ENCODE measurements at regions not wholly inside any gene's neighbourhood (a gene's known extent, or its start where the extent isn't known, plus 50 kb on each side); places are given as distances from the start of the nearest gene placed in this dataset.

- Histone ChIP-seq H3K9me3 (no peaks in the 10 kb centered on the region), H3K36me3 (no peaks in the 10 kb centered on the region), H3K4me1 (no peaks in the 10 kb centered on the region), H3K4me3 (no peak overlapping the region), H3K27ac (no peak overlapping the region), H3K27me3 (no peaks in the 10 kb centered on the region)
- no peak for DNase-seq
- ATAC-seq = no peak
- TF ChIP-seq POLR2A (IDR thresholded peaks at IDR 0.05) (no peak), CTCF (IDR thresholded peaks at IDR 0.05) (no peak)
- 89 to 96% (median 92%) methylated on average over 17 of the region's 17 CpGs for WGBS, 4 donors
- intact Hi-C loops (cut with DNase I) = no loop called here
Observed at GRCh38 chr4:12538162-12538561, 946.0 kb downstream of the RAB28 start.

GRCh38 chr4:12534684-12535083, 949.5 kb downstream of the RAB28 start:
- H3K9me3 ChIP-seq = no peaks in the 10 kb centered on the region
- H3K36me3 ChIP-seq = no peaks in the 10 kb centered on the region
- intact Hi-C loops (cut with DNase I) = no loop called here
- ATAC-seq (no peak), DNase-seq (no peak)
- H3K27ac ChIP-seq = no peak overlapping the region
- no peaks in the 10 kb centered on the region for H3K4me1 ChIP-seq
- TF ChIP-seq CTCF (IDR thresholded peaks at IDR 0.05) (no peak), POLR2A (IDR thresholded peaks at IDR 0.05) (no peak)
- H3K4me3 ChIP-seq = no peak overlapping the region
- H3K27me3 ChIP-seq = no peaks in the 10 kb centered on the region
- 84 to 95% (median 92%) methylated on average over 1 of the region's 1 CpG for WGBS, 4 donors

GRCh38 chr4:12519426-12519825, 964.7 kb downstream of the RAB28 start:
- no peak overlapping the region for H3K4me3 ChIP-seq
- no peaks in the 10 kb centered on the region for H3K36me3 ChIP-seq
- DNase-seq = no peak
- H3K9me3 ChIP-seq = peaks cover 0 to 2% (median 0%) of the 10 kb centered on the region in 12 donors
- no peaks in the 10 kb centered on the region for H3K27me3 ChIP-seq
- no peak overlapping the region for H3K27ac ChIP-seq
- intact Hi-C loops (cut with DNase I) = no loop called here
- ATAC-seq = no peak
- TF ChIP-seq POLR2A (IDR thresholded peaks at IDR 0.05) (no peak), CTCF (IDR thresholded peaks at IDR 0.05) (no peak)
- H3K4me1 ChIP-seq = peaks cover 0 to 3% (median 0%) of the 10 kb centered on the region in 12 donors

- no peak for ATAC-seq
- Histone ChIP-seq H3K4me3 (no peak overlapping the region), H3K27ac (no peak overlapping the region), H3K9me3 (no peaks in the 10 kb centered on the region), H3K36me3 (no peaks in the 10 kb centered on the region), H3K27me3 (no peaks in the 10 kb centered on the region), H3K4me1 (no peaks in the 10 kb centered on the region)
- no peak for DNase-seq
- TF ChIP-seq POLR2A (IDR thresholded peaks at IDR 0.05) = no peak
- TF ChIP-seq CTCF (IDR thresholded peaks at IDR 0.05) = no peak
- intact Hi-C loops (cut with DNase I) = no loop called here
- WGBS, 4 donors = 69 to 87% (median 81%) methylated on average over 2 of the region's 2 CpGs
Observed at GRCh38 chr4:12507868-12508481, 976.2 kb downstream of the RAB28 start.

Data from heart left ventricle (tissue), 16 donors.